Myocyte (in vitro differentiated cells): ENCODE measurements at regions not wholly inside any gene's neighbourhood (a gene's known extent, or its start where the extent isn't known, plus 50 kb on each side); places are given as distances from the start of the nearest gene placed in this dataset.

Experiments used
- DNase-seq: peaks from one replicate; pipeline ENCODE4 v3.0.0-alpha.2; 2012; ENCODE audit warnings: low read depth

DNA sequence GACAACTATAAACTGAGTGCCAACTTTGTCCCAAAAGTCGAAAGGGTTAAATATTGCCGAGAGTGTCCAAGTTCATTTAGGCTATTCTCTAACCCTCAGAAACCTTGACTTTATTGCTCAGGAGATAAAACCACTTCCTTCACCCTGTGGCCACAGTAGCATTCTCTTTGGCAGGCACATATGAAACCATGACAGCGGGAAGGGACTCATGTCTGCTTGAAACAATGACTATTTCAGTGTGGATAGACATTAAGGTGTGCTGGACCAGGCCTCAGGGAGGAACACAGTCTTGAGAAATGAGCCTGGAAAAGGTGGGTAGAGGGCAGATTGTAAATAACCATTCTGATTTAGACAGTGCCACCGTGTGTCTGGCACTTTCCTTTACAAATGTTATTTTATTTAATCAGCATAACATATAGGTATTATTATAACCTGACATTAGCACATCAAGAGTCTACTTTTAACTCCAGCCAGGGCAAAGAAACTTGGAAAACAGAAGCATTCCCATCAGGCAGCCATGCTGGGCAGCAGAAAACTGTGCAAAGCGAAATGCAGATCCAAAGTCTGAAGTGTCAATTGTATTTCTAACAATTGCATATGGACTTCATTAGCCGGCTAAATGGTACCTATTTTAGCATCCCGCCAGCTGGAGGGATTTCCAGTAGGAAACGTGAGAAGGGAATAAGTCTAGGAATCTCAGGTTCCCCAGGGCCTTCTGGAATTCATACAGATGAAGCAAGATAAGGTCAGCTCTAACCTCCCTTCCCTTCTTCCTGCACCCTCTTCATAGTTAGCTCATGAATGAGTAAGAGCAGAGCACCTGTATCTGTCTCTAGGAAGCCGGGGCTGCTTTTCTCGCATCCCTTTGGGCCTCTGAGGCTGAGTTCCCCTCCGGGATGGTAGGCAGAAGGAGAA lies 212.8 kb upstream of the ELAC2 start:
- DNase-seq: no peak

GRCh38 chr17:13228225-13228624 lies 210.4 kb upstream of the ELAC2 start:
- DNase-seq: no peak

GRCh38 chr17:13222975-13223374 lies 205.1 kb upstream of the ELAC2 start:
- no peak for DNase-seq

DNA sequence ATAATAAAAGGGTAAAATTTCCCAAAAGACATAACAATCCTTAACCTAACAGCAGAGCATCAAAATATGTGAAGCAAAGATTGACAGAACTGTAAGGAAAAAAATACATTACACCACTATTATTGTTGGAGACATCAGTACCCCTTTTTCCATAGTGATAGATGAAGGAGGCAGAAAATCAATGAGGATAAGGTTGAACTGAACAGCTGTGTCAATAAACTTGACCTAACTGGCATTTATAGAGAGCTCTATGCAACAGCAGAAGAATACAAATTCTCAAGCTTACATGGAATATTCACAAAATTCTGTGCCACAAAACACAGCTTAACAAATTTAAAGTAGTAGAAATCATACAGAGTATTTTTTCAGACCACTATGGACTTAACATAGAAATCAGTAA lies 195.0 kb upstream of the ELAC2 start:
- no peak for DNase-seq

GRCh38 chr17:13209081-13209480 lies 191.3 kb upstream of the ELAC2 start:
- DNase-seq: no peak

DNA sequence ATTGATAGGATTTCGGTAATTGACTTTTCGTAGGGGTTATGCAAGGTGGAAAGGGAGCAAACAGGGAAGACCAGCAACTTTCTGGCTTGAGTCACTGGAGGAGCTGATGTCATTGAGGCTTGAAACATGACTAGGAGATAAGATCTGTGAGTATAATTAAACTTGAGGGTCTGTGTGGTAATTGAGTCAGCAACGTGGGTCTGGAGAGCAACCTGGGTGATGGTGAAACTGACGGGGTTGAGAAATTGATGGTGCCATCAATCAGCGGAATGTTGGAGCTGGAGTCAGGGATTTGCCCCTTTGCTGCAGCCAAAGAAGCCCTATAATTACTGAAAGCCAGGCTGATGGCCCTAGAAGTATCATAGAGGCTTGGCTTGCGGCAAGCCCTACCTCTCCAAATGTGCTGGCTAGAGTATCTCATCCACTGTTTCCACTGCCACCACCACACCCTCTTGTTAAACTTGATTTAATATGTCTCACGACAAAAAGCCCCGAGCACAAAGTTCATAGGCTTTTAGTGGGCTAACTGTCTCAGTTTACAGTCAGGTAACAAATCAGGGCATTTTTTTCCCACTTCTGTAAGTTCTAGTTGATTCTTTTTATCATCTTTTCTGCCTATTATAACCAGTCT lies 186.9 kb upstream of the ELAC2 start:
- no peak for DNase-seq

- no peak for DNase-seq
Measured at GRCh38 chr17:13202835-13203234, 185.0 kb upstream of the ELAC2 start.

GRCh38 chr17:13200671-13201070 lies 182.8 kb upstream of the ELAC2 start:
- DNase-seq: no peak

- no peak for DNase-seq
Measured at GRCh38 chr17:13199425-13199824, 181.6 kb upstream of the ELAC2 start.

GRCh38 chr17:13197586-13197985 lies 179.8 kb upstream of the ELAC2 start:
- no peak for DNase-seq

DNA sequence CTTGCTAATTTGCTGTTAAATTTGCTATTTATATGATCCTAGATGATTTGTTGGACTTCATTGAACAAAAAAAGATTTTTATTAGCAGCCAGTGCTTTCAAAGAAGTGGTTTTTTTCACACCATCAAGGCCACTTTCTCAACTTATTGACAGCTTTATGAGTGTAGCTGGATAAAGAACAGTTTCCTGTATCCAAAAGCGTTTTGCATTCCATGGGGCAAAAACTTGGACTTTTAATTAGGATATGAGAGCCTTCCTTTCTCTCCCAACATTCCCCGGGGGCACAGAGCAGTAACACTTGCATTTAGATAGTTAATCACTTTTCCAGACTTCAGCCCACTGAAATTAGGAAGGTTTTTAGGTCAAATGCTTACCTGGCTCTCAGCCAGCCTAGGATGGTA lies 177.1 kb upstream of the ELAC2 start:
- no peak for DNase-seq

GRCh38 chr17:13182854-13183253 lies 165.0 kb upstream of the ELAC2 start:
- no peak for DNase-seq

GRCh38 chr17:13182450-13182849 lies 164.6 kb upstream of the ELAC2 start:
- DNase-seq: no peak

- no peak for DNase-seq
Measured at GRCh38 chr17:13181683-13182082, 163.9 kb upstream of the ELAC2 start.

- no peak for DNase-seq
Measured at GRCh38 chr17:13176436-13176835, 158.6 kb upstream of the ELAC2 start.

GRCh38 chr17:13171790-13172189 lies 154.0 kb upstream of the ELAC2 start:
- DNase-seq: no peak

DNA sequence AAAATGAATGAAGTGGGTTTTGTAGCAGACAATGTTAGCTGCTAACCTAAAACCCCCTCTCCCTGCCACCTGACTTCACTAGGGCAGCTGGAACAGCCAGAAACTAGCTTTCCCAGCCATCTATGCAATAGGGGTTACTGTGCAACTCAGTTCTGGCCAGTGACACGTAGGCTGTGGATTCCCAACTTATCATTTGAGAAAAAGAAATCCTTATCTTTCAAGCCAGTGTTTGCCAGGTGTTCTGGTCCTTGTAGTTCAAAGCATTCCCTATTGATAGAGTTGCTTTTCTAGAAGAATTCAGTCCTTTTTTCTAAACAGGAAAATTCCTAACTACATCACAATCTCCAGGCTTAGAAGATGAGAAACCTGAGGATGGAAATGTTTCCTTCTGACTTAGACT lies 144.5 kb upstream of the ELAC2 start:
- no peak for DNase-seq

GRCh38 chr17:13160790-13161189 lies 143.0 kb upstream of the ELAC2 start:
- no peak for DNase-seq

DNA sequence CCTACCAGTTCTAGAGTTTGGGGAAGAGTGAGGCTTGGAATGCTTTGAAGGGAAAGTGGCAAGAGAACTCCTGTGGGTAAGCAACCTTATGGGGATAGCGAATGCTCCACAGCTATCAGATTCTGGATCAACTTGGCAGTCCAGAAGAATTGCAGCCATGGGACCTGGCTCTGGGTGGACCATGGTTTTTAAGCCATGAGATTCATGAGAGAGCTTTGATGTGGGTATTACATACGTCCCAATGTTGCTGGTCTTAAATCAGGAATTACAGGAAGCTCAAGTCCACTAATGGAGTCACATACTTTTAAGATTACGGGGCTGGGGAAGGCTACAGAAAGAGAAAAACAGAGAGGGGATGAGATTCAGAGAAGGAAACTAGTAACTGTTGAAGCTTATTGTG lies 142.5 kb upstream of the ELAC2 start:
- no peak for DNase-seq

DNA sequence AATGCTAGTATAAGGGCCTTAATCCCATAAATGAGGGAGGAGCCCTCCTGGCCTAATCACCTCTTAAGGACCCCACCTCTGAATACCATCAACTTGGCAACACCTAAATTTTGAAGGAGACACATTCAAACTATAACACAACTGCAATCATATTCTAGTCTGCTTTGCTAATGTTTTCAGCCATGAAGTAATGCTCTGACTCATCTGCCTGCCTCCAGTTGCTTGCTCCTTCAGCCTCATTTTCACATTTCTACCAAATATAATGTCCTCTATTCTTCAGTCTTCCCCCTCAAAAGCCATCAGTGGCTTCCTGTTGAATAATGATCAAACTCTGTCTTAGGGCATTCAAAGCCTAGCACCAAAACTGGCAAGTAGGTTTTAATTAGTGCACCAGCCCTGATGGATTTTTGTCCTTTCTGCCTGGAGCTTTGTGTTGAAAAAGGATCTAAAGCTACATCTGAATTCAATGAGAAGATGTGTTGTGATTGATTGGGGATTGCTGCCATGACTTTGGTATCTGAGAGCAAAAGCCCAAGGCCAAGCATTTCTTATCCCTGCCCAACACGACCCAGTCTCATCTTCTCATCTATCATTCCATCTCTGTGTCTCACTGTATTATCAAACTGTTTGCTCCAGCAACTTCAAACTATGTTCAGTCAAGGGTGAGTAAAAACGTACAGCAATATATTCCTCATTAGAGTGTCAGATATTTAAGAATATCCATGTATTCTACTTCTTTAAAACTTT lies 140.8 kb upstream of the ELAC2 start:
- DNase-seq: no peak

DNA sequence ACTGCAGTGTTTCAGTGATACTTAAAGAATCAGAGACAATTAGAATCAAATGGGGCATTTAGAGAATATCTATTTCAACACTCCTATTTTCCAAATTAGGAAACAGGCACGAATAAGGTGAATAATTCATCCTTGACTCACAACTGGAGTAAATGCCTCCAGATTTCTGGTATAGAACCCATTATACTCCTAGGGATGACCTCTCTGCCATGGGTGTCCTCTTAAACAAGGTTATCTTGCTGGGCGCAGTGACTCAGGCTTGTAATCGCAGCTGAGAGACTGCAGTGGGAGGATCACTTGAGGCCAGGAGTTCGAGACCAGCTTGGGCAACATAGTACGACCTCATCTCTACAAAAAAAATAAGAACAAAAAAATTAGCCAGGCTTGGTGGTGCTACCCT lies 139.8 kb upstream of the ELAC2 start:
- no peak for DNase-seq

DNA sequence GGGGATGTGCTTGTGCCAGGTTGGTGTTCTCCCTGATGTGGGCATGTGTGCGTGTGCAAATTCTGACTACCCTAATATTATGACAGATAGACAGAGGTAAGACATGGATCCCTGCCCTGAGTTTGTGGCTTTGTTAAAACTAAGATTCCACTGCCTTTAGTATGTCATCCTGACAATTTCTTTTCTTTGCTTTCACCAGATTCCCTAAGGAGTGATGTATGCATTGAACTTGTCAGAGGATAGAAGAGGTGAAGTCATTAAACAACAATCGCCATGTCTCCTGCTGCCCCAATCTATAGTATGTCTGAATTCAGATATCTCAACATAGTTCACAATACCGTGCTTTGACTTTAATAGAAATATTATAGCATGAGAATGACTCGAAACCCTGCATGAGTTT lies 137.1 kb upstream of the ELAC2 start:
- no peak for DNase-seq
